Body of pancreas (tissue), 4 donors: ENCODE measurements at regions not wholly inside any gene's neighbourhood (a gene's known extent, or its start where the extent isn't known, plus 50 kb on each side); places are given as distances from the start of the nearest gene placed in this dataset.

Experiments used
- POLR2A ChIP-seq, 3 donors: fragments of 450-650 bp; IDR thresholded peaks; one replicate each; pipeline ENCODE4 v1.6.1; 2016; ENCODE audit warnings: antibody characterized with exemption in 3 of 3, mild to moderate bottlenecking in 2 of 3
- TF ChIP-seq, protein P1 (sequence below), 7 experiments: fragments of 450-650 bp in 4 of 7; fragments of 200-600 bp in 3 of 7; sonication (generic) in 3 of 7; IDR thresholded peaks; one replicate each; pipeline ENCODE4 v1.5.1; 2016 to 2019; ENCODE audit warnings: antibody characterized with exemption in 7 of 7

DNA sequence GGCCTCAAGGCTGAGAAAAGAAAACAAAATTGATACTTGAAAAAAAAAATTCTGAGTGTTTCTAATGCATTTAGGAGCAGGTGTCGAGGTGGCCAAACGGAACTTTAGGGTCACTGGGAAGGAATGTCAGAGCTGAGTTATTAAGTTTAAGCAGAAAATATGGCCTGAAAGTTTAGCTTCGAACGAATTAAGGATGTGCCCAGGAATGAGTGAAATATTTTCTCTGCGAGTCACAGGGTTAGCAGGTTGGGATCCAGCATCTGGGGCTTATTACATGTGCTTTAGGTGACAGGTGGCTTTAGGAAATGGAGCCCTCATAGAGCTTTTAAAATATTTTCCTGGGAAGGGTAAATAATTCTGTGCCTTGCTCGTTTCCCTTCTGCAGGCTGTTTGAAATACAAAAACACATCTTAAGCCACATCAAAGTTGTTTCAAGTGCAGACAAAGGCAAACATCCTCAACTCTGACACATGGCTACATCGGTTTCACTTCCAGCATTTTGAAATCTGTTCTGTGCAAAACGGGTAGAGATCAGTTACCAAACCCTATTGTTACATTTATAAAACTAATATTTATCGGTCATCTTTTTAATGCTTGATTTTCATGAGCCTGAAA is 143.1 kb upstream of the ARRDC4 start:
- TF ChIP-seq, protein P1, sequence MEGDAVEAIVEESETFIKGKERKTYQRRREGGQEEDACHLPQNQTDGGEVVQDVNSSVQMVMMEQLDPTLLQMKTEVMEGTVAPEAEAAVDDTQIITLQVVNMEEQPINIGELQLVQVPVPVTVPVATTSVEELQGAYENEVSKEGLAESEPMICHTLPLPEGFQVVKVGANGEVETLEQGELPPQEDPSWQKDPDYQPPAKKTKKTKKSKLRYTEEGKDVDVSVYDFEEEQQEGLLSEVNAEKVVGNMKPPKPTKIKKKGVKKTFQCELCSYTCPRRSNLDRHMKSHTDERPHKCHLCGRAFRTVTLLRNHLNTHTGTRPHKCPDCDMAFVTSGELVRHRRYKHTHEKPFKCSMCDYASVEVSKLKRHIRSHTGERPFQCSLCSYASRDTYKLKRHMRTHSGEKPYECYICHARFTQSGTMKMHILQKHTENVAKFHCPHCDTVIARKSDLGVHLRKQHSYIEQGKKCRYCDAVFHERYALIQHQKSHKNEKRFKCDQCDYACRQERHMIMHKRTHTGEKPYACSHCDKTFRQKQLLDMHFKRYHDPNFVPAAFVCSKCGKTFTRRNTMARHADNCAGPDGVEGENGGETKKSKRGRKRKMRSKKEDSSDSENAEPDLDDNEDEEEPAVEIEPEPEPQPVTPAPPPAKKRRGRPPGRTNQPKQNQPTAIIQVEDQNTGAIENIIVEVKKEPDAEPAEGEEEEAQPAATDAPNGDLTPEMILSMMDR (IDR thresholded peaks at IDR 0.05), result no peak
- no peak for TF ChIP-seq POLR2A (IDR thresholded peaks at IDR 0.05)
